Breast epithelium (tissue), 4 donors: ENCODE measurements at regions not wholly inside any gene's neighbourhood (a gene's known extent, or its start where the extent isn't known, plus 50 kb on each side); places are given as distances from the start of the nearest gene placed in this dataset.
"Not testable (repeated sequence)": the region's sequence is repeated elsewhere in the genome, so short reads cannot be mapped to it uniquely, and the experiment has no call there.

Experiments
- DNase-seq, 2 donors: peaks; one replicate each; pipeline ENCODE4 v3.0.0-alpha.2; 2019; ENCODE audit warnings: low spot score in 2 of 2
- H3K27ac ChIP-seq, 2 donors: fragments of 200-600 bp; sonication (generic) in 1 of 2; one replicate each; pipeline ENCODE4 v1.5.1; 2016 to 2019; ENCODE audit warnings: mild to moderate bottlenecking in 1 of 2
- H3K27me3 ChIP-seq, 2 donors: fragments of 200-600 bp; sonication (generic) in 1 of 2; one replicate each; pipeline versions ENCODE4 v1.5.1 to v1.6.0; 2017 to 2019; ENCODE audit warnings: control low read depth in 1 of 2, mild to moderate bottlenecking in 1 of 2
- H3K36me3 ChIP-seq: fragments of 200-600 bp; one replicate; pipeline ENCODE4 v1.5.1; 2019
- H3K4me1 ChIP-seq, 2 donors: fragments of 200-600 bp; sonication (generic); one replicate each; pipeline ENCODE4 v1.5.1; 2016 to 2019; ENCODE audit warnings: control low read depth in 1 of 2
- H3K4me3 ChIP-seq, 3 donors: fragments of 200-600 bp; sonication (generic); 1 replicate in 2 of 3; 2 replicates in 1 of 3; pipeline ENCODE4 v1.5.1; 2016 to 2019; ENCODE audit warnings: mild to moderate bottlenecking in 3 of 3, moderate library complexity in 2 of 3
- H3K9me3 ChIP-seq, 2 donors: fragments of 200-600 bp; sonication (generic) in 1 of 2; one replicate each; pipeline ENCODE4 v1.5.1; 2016 to 2019; ENCODE audit warnings: control low read depth in 1 of 2
- CTCF ChIP-seq, 3 donors: fragments of 450-650 bp; IDR thresholded peaks; one replicate each; pipeline ENCODE4 v1.5.1; 2016 to 2017; ENCODE audit warnings: antibody characterized with exemption in 3 of 3, mild to moderate bottlenecking in 3 of 3, moderate library complexity in 3 of 3
- POLR2A ChIP-seq: fragments of 450-650 bp; IDR thresholded peaks from one replicate; pipeline ENCODE4 v1.6.1; 2016; ENCODE audit warnings: antibody characterized with exemption, mild to moderate bottlenecking, moderate library complexity
- POLR2AphosphoS5 ChIP-seq, 3 donors: sonication (generic); formaldehyde crosslinking; IDR thresholded peaks; one replicate each; pipeline ENCODE4 v1.6.1; 2017; ENCODE audit warnings: antibody characterized with exemption in 3 of 3
- intact Hi-C: fragments of 100-400 bp; cut with DNase I; formaldehyde crosslinking; loops from one replicate; pipeline ENCODE4 v1.15.1; 2023; ENCODE audit warnings: low total_unique reads

- intact Hi-C loops, result no loop called here
Observed at GRCh38 chr6:142647449-142648035, 297.4 kb downstream of the HIVEP2 start.

GRCh38 chr6:142648036-142648451 lies 296.9 kb downstream of the HIVEP2 start:
- H3K4me1 ChIP-seq, result no peaks in the 10 kb centered on the region
- H3K27ac ChIP-seq, result no peak overlapping the region
- no peaks in the 10 kb centered on the region for H3K9me3 ChIP-seq
- TF ChIP-seq POLR2AphosphoS5 (IDR thresholded peaks at IDR 0.05) (no peak), POLR2A (no peak), CTCF (IDR thresholded peaks at IDR 0.05) (no peak)
- intact Hi-C loops, result no loop called here
- no peak overlapping the region for H3K4me3 ChIP-seq
- DNase-seq, result no peak
- no peaks in the 10 kb centered on the region for H3K36me3 ChIP-seq
- H3K27me3 ChIP-seq, result no peaks in the 10 kb centered on the region

More at GRCh38 chr6:142647449-142648035, 297.4 kb downstream of the HIVEP2 start:
- Histone ChIP-seq H3K9me3 (no peaks in the 10 kb centered on the region), H3K4me1 (no peaks in the 10 kb centered on the region), H3K4me3 (no peak overlapping the region), H3K27ac (no peak overlapping the region), H3K36me3 (no peaks in the 10 kb centered on the region), H3K27me3 (no peaks in the 10 kb centered on the region)
- TF ChIP-seq POLR2A (no peak), CTCF (IDR thresholded peaks at IDR 0.05) (no peak), POLR2AphosphoS5 (IDR thresholded peaks at IDR 0.05) (no peak)
- no peak for DNase-seq

GRCh38 chr6:142648526-142648925 lies 296.4 kb downstream of the HIVEP2 start:
- H3K27me3 ChIP-seq, result no peaks in the 10 kb centered on the region
- no peak overlapping the region for H3K27ac ChIP-seq
- H3K4me1 ChIP-seq, result no peaks in the 10 kb centered on the region
- H3K36me3 ChIP-seq, result no peaks in the 10 kb centered on the region
- intact Hi-C loops, result no loop called here
- DNase-seq, result no peak
- TF ChIP-seq CTCF (IDR thresholded peaks at IDR 0.05), result no peak
- TF ChIP-seq POLR2AphosphoS5 (IDR thresholded peaks at IDR 0.05), result no peak
- no peak for TF ChIP-seq POLR2A
- H3K4me3 ChIP-seq, result no peak overlapping the region
- no peaks in the 10 kb centered on the region for H3K9me3 ChIP-seq

GRCh38 chr6:142649438-142650234 lies 295.3 kb downstream of the HIVEP2 start:
- DNase-seq, result not testable (repeated sequence)

GRCh38 chr6:142651384-142651783 lies 293.6 kb downstream of the HIVEP2 start:
- no peaks in the 10 kb centered on the region for H3K27me3 ChIP-seq
- H3K4me3 ChIP-seq, result no peak overlapping the region
- TF ChIP-seq POLR2AphosphoS5 (IDR thresholded peaks at IDR 0.05) (no peak), CTCF (IDR thresholded peaks at IDR 0.05) (no peak), POLR2A (no peak)
- no peaks in the 10 kb centered on the region for H3K9me3 ChIP-seq
- H3K36me3 ChIP-seq, result no peaks in the 10 kb centered on the region
- intact Hi-C loops, result no loop called here
- no peaks in the 10 kb centered on the region for H3K4me1 ChIP-seq
- no peak for DNase-seq
- no peak overlapping the region for H3K27ac ChIP-seq

More at GRCh38 chr6:142649438-142650234, 295.3 kb downstream of the HIVEP2 start:
- H3K27me3 ChIP-seq, H3K4me3 ChIP-seq, intact Hi-C loops, H3K36me3 ChIP-seq, H3K9me3 ChIP-seq, H3K4me1 ChIP-seq, H3K27ac ChIP-seq: not testable (repeated sequence)
